BE2C (cell line): ENCODE measurements at regions not wholly inside any gene's neighbourhood (a gene's known extent, or its start where the extent isn't known, plus 50 kb on each side); places are given as distances from the start of the nearest gene placed in this dataset.
A peak's percentile ranks its signal among the peaks of the same experiment; 100 is the strongest.

Experiments used
- DNase-seq: peaks from one replicate; pipeline ENCODE4 v3.0.0-alpha.2; 2020
- H3K27me3 ChIP-seq: fragments of 250-450 bp; sonication (Bioruptor Pico); 2 replicates; pipeline ENCODE4 v1.5.1; 2020; ENCODE audit warnings: mild to moderate bottlenecking
- H3K36me3 ChIP-seq: fragments of 250-450 bp; sonication (Bioruptor Pico); 2 replicates; pipeline ENCODE4 v1.5.1; 2020; ENCODE audit warnings: mild to moderate bottlenecking
- H3K4me1 ChIP-seq: fragments of 250-450 bp; sonication (Bioruptor Pico); 2 replicates; pipeline ENCODE4 v1.5.1; 2020
- H3K4me3 ChIP-seq: 2 replicates; pipeline ENCODE4 v1.5.1; 2011; ENCODE audit warnings: low read depth, low read length
- H3K9me3 ChIP-seq: fragments of 250-450 bp; sonication (Bioruptor Pico); 2 replicates; pipeline ENCODE4 v1.5.1; 2020
- TF ChIP-seq, protein P1 (sequence below): IDR thresholded peaks from 2 replicates; pipeline ENCODE4 v1.5.1; 2012; ENCODE audit warnings: mild to moderate bottlenecking, low read depth, low read length

- Histone ChIP-seq H3K36me3 (no peaks in the 10 kb centered on the region), H3K4me1 (peaks cover 13% of the 10 kb centered on the region), H3K27me3 (no peaks in the 10 kb centered on the region), H3K4me3 (no peak overlapping the region), H3K9me3 (no peaks in the 10 kb centered on the region)
- no peak for DNase-seq
- TF ChIP-seq, protein P1, sequence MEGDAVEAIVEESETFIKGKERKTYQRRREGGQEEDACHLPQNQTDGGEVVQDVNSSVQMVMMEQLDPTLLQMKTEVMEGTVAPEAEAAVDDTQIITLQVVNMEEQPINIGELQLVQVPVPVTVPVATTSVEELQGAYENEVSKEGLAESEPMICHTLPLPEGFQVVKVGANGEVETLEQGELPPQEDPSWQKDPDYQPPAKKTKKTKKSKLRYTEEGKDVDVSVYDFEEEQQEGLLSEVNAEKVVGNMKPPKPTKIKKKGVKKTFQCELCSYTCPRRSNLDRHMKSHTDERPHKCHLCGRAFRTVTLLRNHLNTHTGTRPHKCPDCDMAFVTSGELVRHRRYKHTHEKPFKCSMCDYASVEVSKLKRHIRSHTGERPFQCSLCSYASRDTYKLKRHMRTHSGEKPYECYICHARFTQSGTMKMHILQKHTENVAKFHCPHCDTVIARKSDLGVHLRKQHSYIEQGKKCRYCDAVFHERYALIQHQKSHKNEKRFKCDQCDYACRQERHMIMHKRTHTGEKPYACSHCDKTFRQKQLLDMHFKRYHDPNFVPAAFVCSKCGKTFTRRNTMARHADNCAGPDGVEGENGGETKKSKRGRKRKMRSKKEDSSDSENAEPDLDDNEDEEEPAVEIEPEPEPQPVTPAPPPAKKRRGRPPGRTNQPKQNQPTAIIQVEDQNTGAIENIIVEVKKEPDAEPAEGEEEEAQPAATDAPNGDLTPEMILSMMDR: no peak
Measured at GRCh38 chr15:70314688-70315087, 217.0 kb upstream of the TLE3 start.

DNA sequence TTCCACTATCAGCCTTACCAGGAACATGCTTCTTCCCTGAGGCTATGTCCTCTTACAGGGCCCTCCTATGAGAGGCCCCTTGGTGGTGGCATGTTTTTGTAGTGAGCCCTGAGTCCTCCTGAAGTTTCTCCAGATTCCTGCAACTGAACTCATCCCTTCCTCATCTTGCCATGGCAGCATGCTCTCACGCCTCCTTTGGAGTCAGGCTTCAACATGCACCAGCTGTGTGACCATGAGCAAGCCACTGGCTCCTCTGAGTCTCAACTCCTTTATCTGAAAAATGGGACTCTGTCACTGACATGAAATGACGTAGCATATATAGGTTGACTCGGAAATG lies 216.3 kb upstream of the TLE3 start:
- no peaks in the 10 kb centered on the region for H3K36me3 ChIP-seq
- no peaks in the 10 kb centered on the region for H3K27me3 ChIP-seq
- no peak overlapping the region for H3K4me3 ChIP-seq
- H3K4me1 ChIP-seq: peaks cover 15% of the 10 kb centered on the region
- TF ChIP-seq, protein P1: no peak
- no peaks in the 10 kb centered on the region for H3K9me3 ChIP-seq
- DNase-seq: no peak

DNA sequence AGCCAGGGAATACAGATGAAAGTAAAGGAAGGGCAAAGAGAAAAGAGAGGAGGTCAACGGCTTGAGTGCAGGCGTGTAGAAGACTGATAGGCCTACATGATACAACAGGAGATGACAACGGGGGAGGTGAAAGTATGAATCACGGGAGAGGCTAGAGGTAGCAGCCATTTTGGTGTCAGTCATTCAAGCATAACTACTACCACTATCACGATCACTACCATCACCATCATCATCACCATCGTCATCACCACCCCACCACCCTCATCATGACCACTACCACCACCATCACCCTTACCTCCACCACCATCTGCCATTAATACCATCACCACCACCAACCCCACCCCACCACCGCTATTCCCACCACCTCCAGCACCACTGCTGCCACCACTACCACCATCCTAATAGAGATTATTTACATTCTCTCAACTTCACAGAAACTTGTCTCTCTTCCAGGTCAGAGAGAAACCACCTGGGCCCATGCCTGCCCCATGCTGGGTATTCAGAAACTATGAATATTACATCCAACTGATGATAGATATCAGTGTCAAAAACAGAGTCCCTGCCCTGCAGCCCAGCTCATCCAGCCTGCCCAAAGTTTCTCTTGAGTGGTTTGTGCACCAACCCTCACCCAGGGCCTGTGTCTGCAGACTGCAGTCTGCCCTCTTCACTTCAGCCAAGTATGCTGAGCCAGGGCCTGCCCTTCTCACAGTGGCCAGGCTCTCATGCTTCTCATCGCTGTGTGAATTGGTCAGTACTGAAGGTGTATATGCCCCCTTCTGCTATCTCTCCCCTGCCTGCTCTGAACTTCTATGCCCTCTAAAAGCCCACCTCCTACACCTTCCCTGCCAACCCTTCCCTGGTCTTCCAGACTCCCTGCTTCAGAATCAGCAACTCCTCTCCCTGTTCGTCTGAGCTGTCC lies 215.6 kb upstream of the TLE3 start:
- no peak for DNase-seq
- Histone ChIP-seq H3K36me3 (no peaks in the 10 kb centered on the region), H3K27me3 (no peaks in the 10 kb centered on the region), H3K4me1 (peaks cover 22% of the 10 kb centered on the region), H3K4me3 (no peak overlapping the region), H3K9me3 (no peaks in the 10 kb centered on the region)
- TF ChIP-seq, protein P1: no peak

GRCh38 chr15:70311821-70312220 lies 214.1 kb upstream of the TLE3 start:
- Histone ChIP-seq H3K4me3 (no peak overlapping the region), H3K9me3 (no peaks in the 10 kb centered on the region), H3K36me3 (no peaks in the 10 kb centered on the region), H3K27me3 (no peaks in the 10 kb centered on the region), H3K4me1 (peaks cover 25% of the 10 kb centered on the region)
- DNase-seq: no peak
- TF ChIP-seq, protein P1: no peak

DNA sequence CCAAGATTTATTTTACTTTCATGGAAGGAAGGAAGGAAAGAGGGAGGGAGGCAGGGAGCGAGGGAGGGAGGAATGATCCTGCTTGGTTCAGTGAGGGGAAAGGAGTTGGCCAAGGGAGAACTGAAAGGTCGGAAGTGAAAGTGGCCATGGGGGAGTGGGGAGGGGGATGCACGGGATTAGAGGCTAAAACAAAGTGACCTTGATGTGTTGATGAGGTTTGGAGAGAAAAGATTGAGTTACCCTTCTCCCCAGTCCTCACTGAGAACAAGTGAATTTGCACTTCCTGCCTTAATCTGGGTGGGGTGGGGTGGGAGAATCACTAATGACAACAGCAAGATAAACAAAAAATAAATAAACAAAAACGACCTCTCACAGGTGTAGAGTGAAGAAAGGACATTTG lies 212.0 kb upstream of the TLE3 start:
- TF ChIP-seq, protein P1: no peak
- no peaks in the 10 kb centered on the region for H3K27me3 ChIP-seq
- no peak overlapping the region for H3K4me3 ChIP-seq

DNA sequence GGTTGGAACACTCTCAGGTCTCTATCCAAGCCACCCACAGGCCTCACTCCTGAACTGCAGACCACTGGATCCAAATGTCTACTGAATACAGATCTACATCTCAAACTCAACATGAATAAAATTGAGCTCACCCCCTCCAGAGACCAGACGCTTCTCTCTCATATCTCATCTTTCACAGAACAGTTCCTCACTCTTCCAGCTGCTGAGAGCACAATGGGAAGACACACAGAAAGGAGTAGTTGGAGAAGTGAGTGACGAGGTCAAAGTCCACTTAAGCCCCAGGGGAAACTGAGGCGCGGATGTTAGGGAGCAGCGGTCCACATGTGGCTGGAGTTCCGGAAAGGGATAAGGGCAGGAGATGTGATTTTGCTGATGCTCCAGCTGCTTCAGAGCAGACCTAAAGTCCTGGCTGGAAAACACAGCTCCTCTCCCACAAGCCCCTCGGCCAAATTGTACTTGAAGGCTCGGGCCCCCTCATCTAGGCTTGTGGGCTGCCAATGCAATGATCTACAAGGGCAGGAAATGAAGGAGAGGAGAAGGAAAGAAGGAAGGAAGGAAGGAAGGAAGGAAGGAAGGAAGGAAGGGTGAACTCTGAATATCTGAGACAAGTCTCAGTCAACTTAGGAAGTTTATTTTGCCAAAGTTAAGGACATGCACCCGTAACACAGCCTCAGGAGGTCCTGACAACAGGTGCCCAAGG lies 211.2 kb upstream of the TLE3 start:
- DNase-seq: no peak
- no peaks in the 10 kb centered on the region for H3K27me3 ChIP-seq
- no peaks in the 10 kb centered on the region for H3K36me3 ChIP-seq
- H3K9me3 ChIP-seq: no peaks in the 10 kb centered on the region
- peaks cover 17% of the 10 kb centered on the region for H3K4me1 ChIP-seq
- no peak overlapping the region for H3K4me3 ChIP-seq
- TF ChIP-seq, protein P1: peak; percentile 37

More for the DNA sequence above, 212.0 kb upstream of the TLE3 start:
- no peak for DNase-seq
- H3K36me3 ChIP-seq: no peaks in the 10 kb centered on the region
- no peaks in the 10 kb centered on the region for H3K9me3 ChIP-seq
- H3K4me1 ChIP-seq: peaks cover 21% of the 10 kb centered on the region
